ENCODE measurements at regions not wholly inside any gene's neighbourhood (a gene's known extent, or its start where the extent isn't known, plus 50 kb on each side); places are given as distances from the start of the nearest gene placed in this dataset.

- Histone ChIP-seq H4K20me1 (ENCODE audit: insufficient read depth, low read length) (no peaks in the 10 kb centered on the region), H3K4me2 (ENCODE audit: low read depth, low read length) (no peak overlapping the region), H3K27ac (ENCODE audit: low read length) (no peak overlapping the region), H3K27me3 (replicated peaks; ENCODE audit: insufficient read depth, low read length) (no peaks in the 10 kb centered on the region), H3K4me3 (ENCODE audit: low read length) (no peak overlapping the region), H3K4me1 (ENCODE audit: low read length) (no peaks in the 10 kb centered on the region), H3K9me3 (replicated peaks; ENCODE audit: insufficient read depth, low read length) (no peaks in the 10 kb centered on the region), H3K79me2 (ENCODE audit: low read length) (no peaks in the 10 kb centered on the region), H3K9me2 (replicated peaks; ENCODE audit: insufficient read depth, low read length) (no peaks in the 10 kb centered on the region), H3F3A (ENCODE audit: insufficient read depth, low read length) (no peaks in the 10 kb centered on the region), H3K36me3 (replicated peaks; ENCODE audit: insufficient read depth, low read length) (no peaks in the 10 kb centered on the region), H3K9ac (ENCODE audit: low read length) (no peak overlapping the region), H2AFZ (ENCODE audit: low read length) (no peak overlapping the region)
- TF ChIP-seq EZH2phosphoT487 (IDR thresholded peaks at IDR 0.05; ENCODE audit: low read length) = no peak
- no peak for TF ChIP-seq EZH2 (optimal IDR thresholded peaks at IDR 0.05; ENCODE audit: low read depth, low read length)
- no peak for TF ChIP-seq CTCF (IDR thresholded peaks at IDR 0.05; ENCODE audit: low read length)
- DNase-seq = no peak
These were observed 411.5 kb downstream of the TYW1 start for GRCh38 chr7:67408109-67408508.

DNA sequence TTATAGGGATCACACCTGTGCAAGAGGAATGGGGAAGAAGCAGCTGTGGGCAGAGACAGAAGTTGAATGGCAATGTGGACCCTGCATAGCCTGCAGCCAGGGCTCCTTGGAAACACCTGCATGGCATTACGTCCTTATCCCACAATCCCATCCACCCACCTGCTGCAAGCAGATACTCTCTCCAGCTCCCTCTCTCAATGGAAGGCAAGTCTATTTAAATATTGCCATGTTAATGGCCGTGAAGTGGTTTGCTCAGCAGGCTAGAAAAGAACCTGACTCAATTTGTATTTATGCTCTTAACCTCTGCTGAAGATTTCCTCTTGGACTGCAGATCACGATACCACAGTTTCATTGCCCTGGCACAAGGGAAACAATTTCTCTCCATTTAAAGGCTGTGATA is 417.0 kb downstream of the TYW1 start:
- Histone ChIP-seq H3K4me2 (ENCODE audit: low read depth, low read length) (no peak overlapping the region), H3K36me3 (replicated peaks; ENCODE audit: insufficient read depth, low read length) (no peaks in the 10 kb centered on the region), H2AFZ (ENCODE audit: low read length) (no peak overlapping the region), H3K9me3 (replicated peaks; ENCODE audit: insufficient read depth, low read length) (no peaks in the 10 kb centered on the region), H4K20me1 (ENCODE audit: insufficient read depth, low read length) (no peaks in the 10 kb centered on the region), H3K27me3 (replicated peaks; ENCODE audit: insufficient read depth, low read length) (no peaks in the 10 kb centered on the region), H3K9ac (ENCODE audit: low read length) (no peak overlapping the region), H3K9me2 (replicated peaks; ENCODE audit: insufficient read depth, low read length) (no peaks in the 10 kb centered on the region), H3F3A (ENCODE audit: insufficient read depth, low read length) (no peaks in the 10 kb centered on the region), H3K4me1 (ENCODE audit: low read length) (no peaks in the 10 kb centered on the region), H3K27ac (ENCODE audit: low read length) (no peak overlapping the region), H3K79me2 (ENCODE audit: low read length) (no peaks in the 10 kb centered on the region), H3K4me3 (ENCODE audit: low read length) (no peak overlapping the region)
- DNase-seq = no peak
- TF ChIP-seq EZH2phosphoT487 (IDR thresholded peaks at IDR 0.05; ENCODE audit: low read length) (no peak), CTCF (IDR thresholded peaks at IDR 0.05; ENCODE audit: low read length) (no peak), EZH2 (optimal IDR thresholded peaks at IDR 0.05; ENCODE audit: low read depth, low read length) (no peak)

DNA sequence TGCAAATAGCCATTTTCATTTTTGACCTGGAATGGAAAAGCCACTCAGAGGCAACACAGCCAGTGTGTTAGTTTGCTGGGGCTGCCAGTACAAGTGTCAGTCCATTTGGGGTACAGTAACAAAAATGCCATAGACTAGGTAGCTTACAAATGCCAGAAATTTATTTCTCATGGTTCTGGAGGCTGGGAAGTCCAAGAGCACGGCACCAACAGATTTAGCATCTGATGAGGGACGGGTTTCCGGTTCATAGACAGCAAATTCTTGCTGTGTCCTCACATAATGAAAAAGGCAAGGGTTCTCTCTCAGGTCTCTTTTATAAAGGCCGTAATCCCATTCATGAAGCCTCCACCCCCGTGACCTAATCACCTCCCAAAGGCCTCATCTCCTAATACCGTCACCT is 418.2 kb downstream of the TYW1 start:
- TF ChIP-seq CTCF (IDR thresholded peaks at IDR 0.05; ENCODE audit: low read length) (no peak), EZH2phosphoT487 (IDR thresholded peaks at IDR 0.05; ENCODE audit: low read length) (no peak), EZH2 (optimal IDR thresholded peaks at IDR 0.05; ENCODE audit: low read depth, low read length) (no peak)
- H3K4me1 ChIP-seq (ENCODE audit: low read length) = no peaks in the 10 kb centered on the region
- H2AFZ ChIP-seq (ENCODE audit: low read length) = no peak overlapping the region
- DNase-seq = no peak
- H3F3A ChIP-seq (ENCODE audit: insufficient read depth, low read length) = no peaks in the 10 kb centered on the region
- H3K79me2 ChIP-seq (ENCODE audit: low read length) = no peaks in the 10 kb centered on the region
- H3K9ac ChIP-seq (ENCODE audit: low read length) = no peak overlapping the region
- H3K36me3 ChIP-seq (replicated peaks; ENCODE audit: insufficient read depth, low read length) = no peaks in the 10 kb centered on the region
- no peaks in the 10 kb centered on the region for H3K9me2 ChIP-seq (replicated peaks; ENCODE audit: insufficient read depth, low read length)
- no peak overlapping the region for H3K27ac ChIP-seq (ENCODE audit: low read length)
- no peak overlapping the region for H3K4me2 ChIP-seq (ENCODE audit: low read depth, low read length)
- H3K27me3 ChIP-seq (replicated peaks; ENCODE audit: insufficient read depth, low read length) = no peaks in the 10 kb centered on the region
- no peaks in the 10 kb centered on the region for H3K9me3 ChIP-seq (replicated peaks; ENCODE audit: insufficient read depth, low read length)
- H3K4me3 ChIP-seq (ENCODE audit: low read length) = no peak overlapping the region
- no peaks in the 10 kb centered on the region for H4K20me1 ChIP-seq (ENCODE audit: insufficient read depth, low read length)
